CD4-positive, CD25-positive, alpha-beta regulatory T cell (primary cell): ENCODE measurements at regions not wholly inside any gene's neighbourhood (a gene's known extent, or its start where the extent isn't known, plus 50 kb on each side); places are given as distances from the start of the nearest gene placed in this dataset.

Source experiments
- ATAC-seq, 2 donors: fragments of 150-1000 bp; cut with Tn5 transposase; one replicate each; pipeline ENCODE4 v1.10.0; 2021; ENCODE audit warnings: low read depth in 2 of 2, moderate number of reproducible peaks in 2 of 2, moderate library complexity in 1 of 2
- DNase-seq, 3 donors: peaks; one replicate each; pipeline versions ENCODE4 v3.0.0 to v3.0.0-alpha.2; 2012 to 2022; ENCODE audit warnings: mixed read lengths in 1 of 3
- H3K27ac ChIP-seq: one replicate; pipeline ENCODE4 v1.7.0; 2013; ENCODE audit warnings: mild to moderate bottlenecking, low read length; ENCODE audit not compliant: insufficient read depth, poor library complexity, severe bottlenecking
- H3K27me3 ChIP-seq: one replicate; pipeline ENCODE4 v1.7.0; 2013; ENCODE audit warnings: low read length; ENCODE audit not compliant: control insufficient read depth, insufficient read depth
- H3K36me3 ChIP-seq: one replicate; pipeline ENCODE4 v1.7.0; 2013; ENCODE audit warnings: mild to moderate bottlenecking, low read length, moderate library complexity; ENCODE audit not compliant: control insufficient read depth, insufficient read depth
- H3K4me1 ChIP-seq: 2 replicates; pipeline ENCODE4 v1.7.0; 2013; ENCODE audit warnings: mild to moderate bottlenecking, low read length; ENCODE audit not compliant: insufficient read depth, control insufficient read depth, poor library complexity, severe bottlenecking
- H3K4me3 ChIP-seq: one replicate; pipeline ENCODE4 v1.7.0; 2013; ENCODE audit warnings: low read depth, mild to moderate bottlenecking, low read length, moderate library complexity
- H3K9me3 ChIP-seq, 2 experiments: 1 replicate in 1 of 2; 2 replicates in 1 of 2; pipeline ENCODE4 v1.7.0; 2013; ENCODE audit warnings: low read length in 2 of 2, mild to moderate bottlenecking in 1 of 2, moderate library complexity in 1 of 2; ENCODE audit not compliant: control insufficient read depth in 2 of 2
- H3K27ac Mint-ChIP-seq, 3 donors: one replicate each; pipeline ENCODE4 v1.8.0; 2020 to 2022; ENCODE audit warnings: mild to moderate bottlenecking in 3 of 3, mixed read lengths in 3 of 3, moderate library complexity in 2 of 3
- H3K27me3 Mint-ChIP-seq: one replicate; pipeline ENCODE4 v1.8.0; 2022; ENCODE audit warnings: mild to moderate bottlenecking, mixed read lengths
- H3K36me3 Mint-ChIP-seq: one replicate; pipeline ENCODE4 v1.8.0; 2020; ENCODE audit warnings: mixed read lengths
- H3K4me1 Mint-ChIP-seq, 4 donors: one replicate each; pipeline ENCODE4 v1.8.0; 2020 to 2022; ENCODE audit warnings: mixed read lengths in 4 of 4, mild to moderate bottlenecking in 1 of 4
- H3K4me3 Mint-ChIP-seq, 4 donors: one replicate each; pipeline ENCODE4 v1.8.0; 2020 to 2022; ENCODE audit warnings: mild to moderate bottlenecking in 4 of 4, mixed read lengths in 4 of 4, moderate library complexity in 3 of 4
- H3K9me3 Mint-ChIP-seq, 7 donors: one replicate each; pipeline ENCODE4 v1.8.0; 2020 to 2022; ENCODE audit warnings: mixed read lengths in 7 of 7, mild to moderate bottlenecking in 3 of 7, moderate library complexity in 2 of 7

GRCh38 chr2:106638043-106638442 is 150.9 kb downstream of the CD8B2 start:
- Histone ChIP-seq H3K27ac (no peak overlapping the region), H3K9me3 (no peaks in the 10 kb centered on the region), H3K4me1 (no peaks in the 10 kb centered on the region), H3K4me3 (no peak overlapping the region), H3K27me3 (peaks cover 4% of the 10 kb centered on the region), H3K36me3 (no peaks in the 10 kb centered on the region)
- peaks cover 9% of the 10 kb centered on the region for H3K27me3 Mint-ChIP-seq
- ATAC-seq (no peak), DNase-seq (peak in 1 of 3 donors; percentile 1)
- no peak overlapping the region for H3K4me3 Mint-ChIP-seq
- peaks cover 0 to 1% (median 0%) of the 10 kb centered on the region in 7 donors for H3K9me3 Mint-ChIP-seq
- H3K4me1 Mint-ChIP-seq, result no peaks in the 10 kb centered on the region
- no peaks in the 10 kb centered on the region for H3K36me3 Mint-ChIP-seq
- no peak overlapping the region for H3K27ac Mint-ChIP-seq

GRCh38 chr2:106638580-106638979 is 151.4 kb downstream of the CD8B2 start:
- H3K9me3 Mint-ChIP-seq, result peaks cover 0 to 1% (median 0%) of the 10 kb centered on the region in 7 donors
- Histone ChIP-seq H3K27me3 (peaks cover 4% of the 10 kb centered on the region), H3K9me3 (no peaks in the 10 kb centered on the region), H3K27ac (no peak overlapping the region), H3K4me3 (no peak overlapping the region), H3K4me1 (no peaks in the 10 kb centered on the region), H3K36me3 (no peaks in the 10 kb centered on the region)
- ATAC-seq (no peak), DNase-seq (no peak)
- no peak overlapping the region for H3K27ac Mint-ChIP-seq
- peaks cover 9% of the 10 kb centered on the region for H3K27me3 Mint-ChIP-seq
- H3K4me3 Mint-ChIP-seq, result no peak overlapping the region
- H3K36me3 Mint-ChIP-seq, result no peaks in the 10 kb centered on the region
- H3K4me1 Mint-ChIP-seq, result no peaks in the 10 kb centered on the region

GRCh38 chr2:106642679-106643078 is 155.5 kb downstream of the CD8B2 start:
- Mint-ChIP-seq H3K4me1 (no peaks in the 10 kb centered on the region), H3K27me3 (no peaks in the 10 kb centered on the region), H3K36me3 (no peaks in the 10 kb centered on the region), H3K27ac (no peak overlapping the region), H3K9me3 (peaks cover 0 to 1% (median 0%) of the 10 kb centered on the region in 7 donors), H3K4me3 (no peak overlapping the region)
- H3K4me1 ChIP-seq, result no peaks in the 10 kb centered on the region
- no peak overlapping the region for H3K4me3 ChIP-seq
- H3K36me3 ChIP-seq, result no peaks in the 10 kb centered on the region
- H3K27me3 ChIP-seq, result peaks cover 2% of the 10 kb centered on the region
- ATAC-seq, result no peak
- no peaks in the 10 kb centered on the region for H3K9me3 ChIP-seq
- no peak for DNase-seq
- H3K27ac ChIP-seq, result no peak overlapping the region

- H3K27me3 Mint-ChIP-seq, result peaks cover 4% of the 10 kb centered on the region
- peaks cover 0 to 1% (median 0%) of the 10 kb centered on the region in 7 donors for H3K9me3 Mint-ChIP-seq
- no peak overlapping the region for H3K27ac ChIP-seq
- H3K9me3 ChIP-seq, result no peaks in the 10 kb centered on the region
- no peaks in the 10 kb centered on the region for H3K4me1 Mint-ChIP-seq
- no peaks in the 10 kb centered on the region for H3K4me1 ChIP-seq
- no peak for ATAC-seq
- no peaks in the 10 kb centered on the region for H3K27me3 ChIP-seq
- DNase-seq, result no peak
- no peaks in the 10 kb centered on the region for H3K36me3 Mint-ChIP-seq
- H3K36me3 ChIP-seq, result no peaks in the 10 kb centered on the region
- H3K4me3 Mint-ChIP-seq, result no peak overlapping the region
- no peak overlapping the region for H3K4me3 ChIP-seq
- H3K27ac Mint-ChIP-seq, result no peak overlapping the region
Measured at GRCh38 chr2:106644623-106645022, 157.5 kb downstream of the CD8B2 start.

GRCh38 chr2:106646605-106647004 is 159.4 kb downstream of the CD8B2 start:
- Mint-ChIP-seq H3K27ac (no peak overlapping the region), H3K27me3 (peaks cover 4% of the 10 kb centered on the region), H3K9me3 (peaks cover 0 to 1% (median 0%) of the 10 kb centered on the region in 7 donors), H3K4me3 (no peak overlapping the region), H3K36me3 (no peaks in the 10 kb centered on the region), H3K4me1 (no peaks in the 10 kb centered on the region)
- H3K4me3 ChIP-seq, result no peak overlapping the region
- H3K36me3 ChIP-seq, result no peaks in the 10 kb centered on the region
- H3K27me3 ChIP-seq, result no peaks in the 10 kb centered on the region
- ATAC-seq, result no peak
- H3K4me1 ChIP-seq, result no peaks in the 10 kb centered on the region
- no peaks in the 10 kb centered on the region for H3K9me3 ChIP-seq
- H3K27ac ChIP-seq, result no peak overlapping the region
- no peak for DNase-seq

- Mint-ChIP-seq H3K4me3 (no peak overlapping the region), H3K4me1 (no peaks in the 10 kb centered on the region), H3K27me3 (peaks cover 4% of the 10 kb centered on the region), H3K36me3 (no peaks in the 10 kb centered on the region), H3K27ac (no peak overlapping the region), H3K9me3 (no peaks in the 10 kb centered on the region)
- Histone ChIP-seq H3K27ac (no peak overlapping the region), H3K9me3 (no peaks in the 10 kb centered on the region), H3K4me1 (no peaks in the 10 kb centered on the region), H3K36me3 (no peaks in the 10 kb centered on the region), H3K27me3 (peaks cover 2% of the 10 kb centered on the region), H3K4me3 (no peak overlapping the region)
- ATAC-seq, result no peak
- no peak for DNase-seq
Measured at GRCh38 chr2:106649306-106649705, 162.1 kb downstream of the CD8B2 start.

- Histone ChIP-seq H3K9me3 (peaks cover 0 to 3% of the 10 kb centered on the region in 2 experiments), H3K4me3 (no peak overlapping the region), H3K4me1 (no peaks in the 10 kb centered on the region), H3K27ac (no peak overlapping the region), H3K36me3 (no peaks in the 10 kb centered on the region), H3K27me3 (peaks cover 2% of the 10 kb centered on the region)
- Mint-ChIP-seq H3K4me3 (no peak overlapping the region), H3K36me3 (no peaks in the 10 kb centered on the region), H3K27me3 (no peaks in the 10 kb centered on the region), H3K4me1 (no peaks in the 10 kb centered on the region), H3K9me3 (peaks cover 0 to 10% (median 3%) of the 10 kb centered on the region in 7 donors), H3K27ac (no peak overlapping the region)
- ATAC-seq (no peak), DNase-seq (no peak)
Measured at GRCh38 chr2:106653465-106653864, 166.3 kb downstream of the CD8B2 start.

GRCh38 chr2:106658616-106659015 is 171.5 kb downstream of the CD8B2 start:
- H3K36me3 Mint-ChIP-seq, result no peaks in the 10 kb centered on the region
- Histone ChIP-seq H3K4me1 (no peaks in the 10 kb centered on the region), H3K9me3 (peaks cover 0 to 4% of the 10 kb centered on the region in 2 experiments), H3K4me3 (no peak overlapping the region), H3K36me3 (no peaks in the 10 kb centered on the region), H3K27me3 (peaks cover 2% of the 10 kb centered on the region), H3K27ac (no peak overlapping the region)
- H3K27me3 Mint-ChIP-seq, result peaks cover 9% of the 10 kb centered on the region
- no peak overlapping the region for H3K4me3 Mint-ChIP-seq
- ATAC-seq (no peak), DNase-seq (no peak)
- peaks cover 1 to 10% (median 5%) of the 10 kb centered on the region in 7 donors for H3K9me3 Mint-ChIP-seq
- no peak overlapping the region for H3K27ac Mint-ChIP-seq
- H3K4me1 Mint-ChIP-seq, result no peaks in the 10 kb centered on the region
